ENCODE measurements at regions not wholly inside any gene's neighbourhood (a gene's known extent, or its start where the extent isn't known, plus 50 kb on each side); places are given as distances from the start of the nearest gene placed in this dataset.

DNA sequence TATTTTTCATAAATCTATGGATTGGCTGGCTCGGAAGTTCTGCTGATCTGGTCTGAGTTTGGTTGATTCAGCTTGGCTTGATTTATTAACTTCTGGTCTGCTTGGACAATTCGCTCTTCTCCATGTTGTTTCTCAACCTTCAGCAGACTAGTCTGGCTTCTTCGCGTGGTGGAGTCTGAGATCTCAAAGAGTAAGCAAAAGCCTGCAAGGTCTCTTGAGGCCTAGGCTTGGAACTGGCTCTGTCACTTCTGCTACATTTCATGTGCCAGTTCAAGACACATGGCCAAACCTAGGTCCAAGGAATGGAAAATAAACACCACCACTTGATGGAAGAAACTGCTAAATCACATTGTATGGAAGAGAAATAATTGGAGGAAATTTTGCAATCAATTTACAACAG lies 115.1 kb upstream of the JAG1 start:
- Histone ChIP-seq H3K4me3 (ENCODE audit: low read depth in 1 of 2, low read length in 1 of 2) (no peak overlapping the region), H3K27ac (peak overlapping the region; percentile 80), H3K4me1 (ENCODE audit: control insufficient read depth in 1 of 2, insufficient read depth in 1 of 2, low read depth in 1 of 2, low read length in 1 of 2) (peaks cover 29 to 31% of the 10 kb centered on the region in 2 experiments), H3K36me3 (no peaks in the 10 kb centered on the region), H3K9me3 (no peaks in the 10 kb centered on the region), H3K27me3 (no peaks in the 10 kb centered on the region)
- TF ChIP-seq, protein P1, sequence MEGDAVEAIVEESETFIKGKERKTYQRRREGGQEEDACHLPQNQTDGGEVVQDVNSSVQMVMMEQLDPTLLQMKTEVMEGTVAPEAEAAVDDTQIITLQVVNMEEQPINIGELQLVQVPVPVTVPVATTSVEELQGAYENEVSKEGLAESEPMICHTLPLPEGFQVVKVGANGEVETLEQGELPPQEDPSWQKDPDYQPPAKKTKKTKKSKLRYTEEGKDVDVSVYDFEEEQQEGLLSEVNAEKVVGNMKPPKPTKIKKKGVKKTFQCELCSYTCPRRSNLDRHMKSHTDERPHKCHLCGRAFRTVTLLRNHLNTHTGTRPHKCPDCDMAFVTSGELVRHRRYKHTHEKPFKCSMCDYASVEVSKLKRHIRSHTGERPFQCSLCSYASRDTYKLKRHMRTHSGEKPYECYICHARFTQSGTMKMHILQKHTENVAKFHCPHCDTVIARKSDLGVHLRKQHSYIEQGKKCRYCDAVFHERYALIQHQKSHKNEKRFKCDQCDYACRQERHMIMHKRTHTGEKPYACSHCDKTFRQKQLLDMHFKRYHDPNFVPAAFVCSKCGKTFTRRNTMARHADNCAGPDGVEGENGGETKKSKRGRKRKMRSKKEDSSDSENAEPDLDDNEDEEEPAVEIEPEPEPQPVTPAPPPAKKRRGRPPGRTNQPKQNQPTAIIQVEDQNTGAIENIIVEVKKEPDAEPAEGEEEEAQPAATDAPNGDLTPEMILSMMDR (IDR thresholded peaks at IDR 0.05), result no peak

DNA sequence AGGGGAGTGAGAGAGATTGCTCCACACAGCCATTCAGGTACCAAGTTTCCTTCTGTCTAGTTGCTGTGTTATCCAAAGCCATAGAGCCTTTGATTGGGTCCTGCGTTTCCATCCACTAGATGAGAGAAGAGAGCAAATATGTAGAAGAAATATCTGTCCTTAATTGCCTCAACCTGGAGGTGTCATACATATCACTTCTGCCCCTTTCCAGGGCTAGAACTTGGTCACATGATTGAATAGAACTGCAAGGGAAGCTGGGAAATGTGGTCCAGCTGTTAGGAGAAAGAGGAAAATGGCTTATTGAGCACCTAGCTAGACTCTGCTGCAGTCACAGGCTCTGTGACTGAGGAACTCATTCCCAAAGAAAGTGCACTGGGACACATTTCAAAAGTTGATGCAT lies 115.6 kb upstream of the JAG1 start:
- Histone ChIP-seq H3K27me3 (no peaks in the 10 kb centered on the region), H3K36me3 (no peaks in the 10 kb centered on the region), H3K4me1 (ENCODE audit: control insufficient read depth in 1 of 2, insufficient read depth in 1 of 2, low read depth in 1 of 2, low read length in 1 of 2) (peaks cover 23 to 26% of the 10 kb centered on the region in 2 experiments), H3K9me3 (no peaks in the 10 kb centered on the region), H3K27ac (peak overlapping the region; percentile 80), H3K4me3 (ENCODE audit: low read depth in 1 of 2, low read length in 1 of 2) (peak overlapping the region in 1 of 2 experiments; percentile 15)
- TF ChIP-seq, protein P1 (IDR thresholded peaks at IDR 0.05), result no peak

DNA sequence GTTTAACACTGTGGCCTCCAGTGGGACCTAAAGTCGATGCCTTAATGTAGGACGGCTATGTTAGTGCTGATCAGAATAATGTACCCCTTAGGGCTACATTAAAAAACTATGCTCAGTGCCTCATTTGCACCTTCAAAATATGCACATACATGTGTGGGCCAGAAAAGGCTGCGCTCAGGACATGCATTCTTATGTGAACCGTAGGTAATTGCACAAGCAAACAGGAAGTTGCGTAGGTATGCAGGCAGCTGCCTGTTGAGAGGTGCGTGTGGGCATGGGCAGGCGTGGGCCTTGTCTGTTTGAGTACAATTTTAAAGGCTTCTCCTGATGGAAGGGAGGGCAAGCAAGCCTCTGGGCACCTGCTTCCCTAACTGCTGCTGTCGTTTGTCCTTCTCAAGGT lies 116.2 kb upstream of the JAG1 start:
- peak overlapping the region; percentile 80 for H3K27ac ChIP-seq
- TF ChIP-seq, protein P1 (IDR thresholded peaks at IDR 0.05), result no peak
- H3K9me3 ChIP-seq, result no peaks in the 10 kb centered on the region
- H3K36me3 ChIP-seq, result no peaks in the 10 kb centered on the region
- no peaks in the 10 kb centered on the region for H3K27me3 ChIP-seq
- H3K4me3 ChIP-seq (ENCODE audit: low read depth in 1 of 2, low read length in 1 of 2), result peak overlapping the region in 1 of 2 experiments; percentile 15
- H3K4me1 ChIP-seq (ENCODE audit: control insufficient read depth in 1 of 2, insufficient read depth in 1 of 2, low read depth in 1 of 2, low read length in 1 of 2), result peaks cover 20 to 22% of the 10 kb centered on the region in 2 experiments

DNA sequence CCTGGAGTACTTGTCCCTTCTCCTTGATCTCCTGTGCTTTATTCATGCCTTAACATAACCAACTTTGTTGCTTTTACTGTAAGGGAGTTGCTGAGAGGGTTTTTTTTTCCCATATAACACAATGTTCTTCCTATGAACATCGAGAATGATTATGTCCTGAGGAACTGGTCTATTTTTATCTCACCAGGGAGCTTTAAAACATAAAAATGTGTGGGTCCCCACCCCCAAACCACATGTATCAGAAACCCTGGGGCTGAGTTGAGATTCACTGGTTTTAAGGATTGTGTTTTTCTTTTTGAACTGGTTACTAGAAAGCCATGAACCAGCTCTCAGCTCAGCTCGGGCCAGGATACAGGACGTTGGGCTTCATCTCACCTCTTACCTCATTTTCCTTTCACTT lies 118.5 kb upstream of the JAG1 start:
- TF ChIP-seq, protein P1 (IDR thresholded peaks at IDR 0.05), result no peak
- Histone ChIP-seq H3K9me3 (no peaks in the 10 kb centered on the region), H3K4me1 (ENCODE audit: control insufficient read depth in 1 of 2, insufficient read depth in 1 of 2, low read depth in 1 of 2, low read length in 1 of 2) (peaks cover 20 to 22% of the 10 kb centered on the region in 2 experiments), H3K36me3 (no peaks in the 10 kb centered on the region), H3K27me3 (no peaks in the 10 kb centered on the region), H3K27ac (no peak overlapping the region), H3K4me3 (ENCODE audit: low read depth in 1 of 2, low read length in 1 of 2) (no peak overlapping the region)

DNA sequence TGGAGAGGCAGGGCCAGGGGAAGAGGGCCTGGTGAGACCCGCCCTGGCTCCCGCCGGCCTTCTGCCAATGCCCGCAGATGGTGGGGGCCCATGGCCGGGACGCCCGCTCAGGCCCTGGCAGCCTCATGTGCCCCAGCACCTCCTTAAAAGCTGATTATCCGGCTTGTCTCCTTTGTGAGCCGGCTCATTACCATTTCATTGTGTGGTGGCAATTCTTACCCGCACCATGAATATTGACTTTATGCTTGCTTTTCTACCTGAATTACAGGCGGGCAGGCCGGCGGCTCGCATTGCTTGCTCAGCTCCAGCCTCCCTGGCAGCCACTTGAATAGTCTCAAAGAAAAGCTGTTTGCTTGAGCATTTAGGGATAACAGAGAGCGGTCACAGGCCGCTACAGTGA lies 120.0 kb upstream of the JAG1 start:
- H3K4me1 ChIP-seq (ENCODE audit: control insufficient read depth in 1 of 2, insufficient read depth in 1 of 2, low read depth in 1 of 2, low read length in 1 of 2), result peaks cover 20 to 21% of the 10 kb centered on the region in 2 experiments
- no peak overlapping the region for H3K27ac ChIP-seq
- TF ChIP-seq, protein P1 (IDR thresholded peaks at IDR 0.05), result no peak
- H3K9me3 ChIP-seq, result no peaks in the 10 kb centered on the region
- H3K4me3 ChIP-seq (ENCODE audit: low read depth in 1 of 2, low read length in 1 of 2), result no peak overlapping the region
- no peaks in the 10 kb centered on the region for H3K36me3 ChIP-seq
- no peaks in the 10 kb centered on the region for H3K27me3 ChIP-seq

DNA sequence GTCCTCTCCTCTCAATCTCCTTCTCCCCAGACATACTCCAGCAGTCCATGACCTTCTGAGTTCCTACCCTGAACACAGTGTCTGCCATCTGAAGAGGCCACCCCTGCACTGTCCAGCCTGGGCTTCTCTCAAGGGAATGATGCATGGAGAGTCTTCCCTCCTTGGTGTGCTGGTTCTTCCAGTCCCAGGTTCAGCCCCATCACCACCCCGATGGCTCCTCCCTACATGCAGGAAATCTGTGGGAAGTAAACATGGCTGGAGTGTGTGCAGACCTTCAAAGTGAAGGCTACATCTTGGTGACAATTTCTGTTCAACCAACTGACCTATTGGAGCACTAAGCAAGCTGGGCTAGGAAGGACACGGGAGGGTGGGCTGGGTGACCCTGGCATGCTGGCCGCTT lies 121.0 kb upstream of the JAG1 start:
- H3K4me3 ChIP-seq (ENCODE audit: low read depth in 1 of 2, low read length in 1 of 2), result no peak overlapping the region
- H3K36me3 ChIP-seq, result no peaks in the 10 kb centered on the region

More for the DNA sequence above, 121.0 kb upstream of the JAG1 start:
- H3K4me1 ChIP-seq (ENCODE audit: control insufficient read depth in 1 of 2, insufficient read depth in 1 of 2, low read depth in 1 of 2, low read length in 1 of 2), result peaks cover 10 to 11% of the 10 kb centered on the region in 2 experiments
- TF ChIP-seq, protein P1 (IDR thresholded peaks at IDR 0.05), result no peak
- no peaks in the 10 kb centered on the region for H3K27me3 ChIP-seq
- no peak overlapping the region for H3K27ac ChIP-seq
- no peaks in the 10 kb centered on the region for H3K9me3 ChIP-seq
